ENCODE measurements at regions not wholly inside any gene's neighbourhood (a gene's known extent, or its start where the extent isn't known, plus 50 kb on each side); places are given as distances from the start of the nearest gene placed in this dataset.
"Not testable (repeated sequence)": the region's sequence is repeated elsewhere in the genome, so short reads cannot be mapped to it uniquely, and the experiment has no call there.

GRCh38 chr2:175606010-175606841, 395.8 kb downstream of the LNPK start:
- DNase-seq: no peak
- Mint-ChIP-seq H3K9me3 (no peaks in the 10 kb centered on the region), H3K27ac (no peak overlapping the region), H3K36me3 (ENCODE audit: low read depth) (no peaks in the 10 kb centered on the region), H3K4me3 (no peak overlapping the region), H3K27me3 (peaks cover 3% of the 10 kb centered on the region), H3K4me1 (ENCODE audit: low read depth) (no peaks in the 10 kb centered on the region)

- Mint-ChIP-seq H3K36me3 (ENCODE audit: low read depth) (no peaks in the 10 kb centered on the region), H3K27me3 (peaks cover 3% of the 10 kb centered on the region), H3K4me1 (ENCODE audit: low read depth) (no peaks in the 10 kb centered on the region), H3K4me3 (no peak overlapping the region), H3K9me3 (no peaks in the 10 kb centered on the region), H3K27ac (no peak overlapping the region)
- DNase-seq: no peak
Measured at GRCh38 chr2:175605640-175606009, 396.4 kb downstream of the LNPK start.

GRCh38 chr2:175601969-175602368, 400.1 kb downstream of the LNPK start:
- H3K4me1 Mint-ChIP-seq (ENCODE audit: low read depth): no peaks in the 10 kb centered on the region
- H3K27me3 Mint-ChIP-seq: peaks cover 5% of the 10 kb centered on the region
- H3K36me3 Mint-ChIP-seq (ENCODE audit: low read depth): no peaks in the 10 kb centered on the region
- H3K9me3 Mint-ChIP-seq: no peaks in the 10 kb centered on the region
- no peak overlapping the region for H3K27ac Mint-ChIP-seq
- no peak overlapping the region for H3K4me3 Mint-ChIP-seq
- DNase-seq: no peak

- no peak overlapping the region for H3K4me3 Mint-ChIP-seq
- H3K9me3 Mint-ChIP-seq: no peaks in the 10 kb centered on the region
- H3K27ac Mint-ChIP-seq: no peak overlapping the region
- no peaks in the 10 kb centered on the region for H3K4me1 Mint-ChIP-seq (ENCODE audit: low read depth)
- H3K36me3 Mint-ChIP-seq (ENCODE audit: low read depth): no peaks in the 10 kb centered on the region
- no peak for DNase-seq
- H3K27me3 Mint-ChIP-seq: peaks cover 8% of the 10 kb centered on the region
Measured at GRCh38 chr2:175599966-175600831, 401.9 kb downstream of the LNPK start.

GRCh38 chr2:175597286-175597685, 404.8 kb downstream of the LNPK start:
- Mint-ChIP-seq H3K9me3 (no peaks in the 10 kb centered on the region), H3K27me3 (peaks cover 10% of the 10 kb centered on the region), H3K27ac (no peak overlapping the region), H3K4me1 (ENCODE audit: low read depth) (no peaks in the 10 kb centered on the region), H3K4me3 (no peak overlapping the region), H3K36me3 (ENCODE audit: low read depth) (no peaks in the 10 kb centered on the region)
- no peak for DNase-seq

- Mint-ChIP-seq H3K4me3 (no peak overlapping the region), H3K36me3 (ENCODE audit: low read depth) (no peaks in the 10 kb centered on the region), H3K9me3 (no peaks in the 10 kb centered on the region), H3K4me1 (ENCODE audit: low read depth) (no peaks in the 10 kb centered on the region), H3K27ac (no peak overlapping the region), H3K27me3 (peaks cover 7% of the 10 kb centered on the region)
- DNase-seq: no peak
Measured at GRCh38 chr2:175595139-175595538, 406.9 kb downstream of the LNPK start.

GRCh38 chr2:175593686-175594525, 408.2 kb downstream of the LNPK start:
- H3K27ac Mint-ChIP-seq; H3K4me1 Mint-ChIP-seq (ENCODE audit: low read depth); H3K4me3 Mint-ChIP-seq; H3K36me3 Mint-ChIP-seq (ENCODE audit: low read depth); H3K27me3 Mint-ChIP-seq; H3K9me3 Mint-ChIP-seq; DNase-seq: not testable (repeated sequence)

- not testable (repeated sequence) for H3K9me3 Mint-ChIP-seq; H3K27ac Mint-ChIP-seq; DNase-seq; H3K4me1 Mint-ChIP-seq (ENCODE audit: low read depth); H3K27me3 Mint-ChIP-seq; H3K36me3 Mint-ChIP-seq (ENCODE audit: low read depth); H3K4me3 Mint-ChIP-seq
Measured at GRCh38 chr2:175588213-175588612, 406.7 kb upstream of the ATP5MC3 start.

GRCh38 chr2:175585496-175585895, 404.0 kb upstream of the ATP5MC3 start:
- no peak overlapping the region for H3K27ac Mint-ChIP-seq
- no peaks in the 10 kb centered on the region for H3K36me3 Mint-ChIP-seq (ENCODE audit: low read depth)
- no peak overlapping the region for H3K4me3 Mint-ChIP-seq
- DNase-seq: no peak
- no peaks in the 10 kb centered on the region for H3K9me3 Mint-ChIP-seq
- no peaks in the 10 kb centered on the region for H3K4me1 Mint-ChIP-seq (ENCODE audit: low read depth)
- H3K27me3 Mint-ChIP-seq: no peaks in the 10 kb centered on the region

- Mint-ChIP-seq H3K4me3 (no peak overlapping the region), H3K36me3 (ENCODE audit: low read depth) (no peaks in the 10 kb centered on the region), H3K9me3 (no peaks in the 10 kb centered on the region), H3K27ac (no peak overlapping the region), H3K4me1 (ENCODE audit: low read depth) (peaks cover 6% of the 10 kb centered on the region), H3K27me3 (peaks cover 15% of the 10 kb centered on the region)
- no peak for DNase-seq
Measured at GRCh38 chr2:175580652-175581051, 399.1 kb upstream of the ATP5MC3 start.

- Mint-ChIP-seq H3K36me3 (ENCODE audit: low read depth) (no peaks in the 10 kb centered on the region), H3K4me3 (no peak overlapping the region), H3K27me3 (peaks cover 15% of the 10 kb centered on the region), H3K27ac (no peak overlapping the region), H3K9me3 (no peaks in the 10 kb centered on the region), H3K4me1 (ENCODE audit: low read depth) (peaks cover 11% of the 10 kb centered on the region)
- no peak for DNase-seq
Measured at GRCh38 chr2:175579646-175580045, 398.1 kb upstream of the ATP5MC3 start.

GRCh38 chr2:175577368-175577970, 396.0 kb upstream of the ATP5MC3 start:
- Mint-ChIP-seq H3K4me1 (ENCODE audit: low read depth) (peaks cover 11% of the 10 kb centered on the region), H3K27ac (no peak overlapping the region), H3K27me3 (peaks cover 15% of the 10 kb centered on the region), H3K4me3 (no peak overlapping the region), H3K36me3 (ENCODE audit: low read depth) (no peaks in the 10 kb centered on the region), H3K9me3 (no peaks in the 10 kb centered on the region)
- DNase-seq: no peak

- Mint-ChIP-seq H3K27ac (no peak overlapping the region), H3K9me3 (no peaks in the 10 kb centered on the region), H3K27me3 (peaks cover 15% of the 10 kb centered on the region), H3K36me3 (ENCODE audit: low read depth) (no peaks in the 10 kb centered on the region), H3K4me3 (no peak overlapping the region), H3K4me1 (ENCODE audit: low read depth) (peaks cover 11% of the 10 kb centered on the region)
- DNase-seq: no peak
Measured at GRCh38 chr2:175576875-175577274, 395.4 kb upstream of the ATP5MC3 start.

GRCh38 chr2:175576270-175576669, 394.8 kb upstream of the ATP5MC3 start:
- H3K36me3 Mint-ChIP-seq (ENCODE audit: low read depth): no peaks in the 10 kb centered on the region
- peaks cover 11% of the 10 kb centered on the region for H3K4me1 Mint-ChIP-seq (ENCODE audit: low read depth)
- H3K27ac Mint-ChIP-seq: no peak overlapping the region
- no peak for DNase-seq
- no peak overlapping the region for H3K4me3 Mint-ChIP-seq
- peaks cover 15% of the 10 kb centered on the region for H3K27me3 Mint-ChIP-seq
- no peaks in the 10 kb centered on the region for H3K9me3 Mint-ChIP-seq
